ENCODE measurements at regions not wholly inside any gene's neighbourhood (a gene's known extent, or its start where the extent isn't known, plus 50 kb on each side); places are given as distances from the start of the nearest gene placed in this dataset.
"Not testable (repeated sequence)": the region's sequence is repeated elsewhere in the genome, so short reads cannot be mapped to it uniquely, and the experiment has no call there.

- intact Hi-C loops (cut with micrococcal nuclease): no loop called here
Observed at GRCh38 chr16:85505794-85506634, 107.1 kb upstream of the GSE1 start.

- intact Hi-C loops (cut with micrococcal nuclease): no loop called here
Observed at GRCh38 chr16:85506635-85506911, 106.5 kb upstream of the GSE1 start.

GRCh38 chr16:85507342-85507741, 105.8 kb upstream of the GSE1 start:
- intact Hi-C loops (cut with micrococcal nuclease): no loop called here

- intact Hi-C loops (cut with micrococcal nuclease): no loop called here
Observed at GRCh38 chr16:85508388-85508787, 104.7 kb upstream of the GSE1 start.

GRCh38 chr16:85508993-85509392, 104.1 kb upstream of the GSE1 start:
- intact Hi-C loops (cut with micrococcal nuclease): no loop called here

- intact Hi-C loops (cut with micrococcal nuclease): no loop called here
Observed at GRCh38 chr16:85510041-85510659, 103.0 kb upstream of the GSE1 start.

- intact Hi-C loops (cut with micrococcal nuclease): no loop called here
Observed at GRCh38 chr16:85511938-85512807, 100.9 kb upstream of the GSE1 start.

GRCh38 chr16:85512808-85513115, 100.4 kb upstream of the GSE1 start:
- intact Hi-C loops (cut with micrococcal nuclease): no loop called here

GRCh38 chr16:85513180-85513579, 99.9 kb upstream of the GSE1 start:
- intact Hi-C loops (cut with micrococcal nuclease): no loop called here

- intact Hi-C loops (cut with micrococcal nuclease): no loop called here
Observed at GRCh38 chr16:85513649-85514048, 99.5 kb upstream of the GSE1 start.

GRCh38 chr16:85514295-85514597, 98.9 kb upstream of the GSE1 start:
- intact Hi-C loops (cut with micrococcal nuclease): no loop called here

GRCh38 chr16:85514598-85515318, 98.4 kb upstream of the GSE1 start:
- intact Hi-C loops (cut with micrococcal nuclease): no loop called here

- intact Hi-C loops (cut with micrococcal nuclease): no loop called here
Observed at GRCh38 chr16:85515319-85515745, 97.8 kb upstream of the GSE1 start.

- intact Hi-C loops (cut with micrococcal nuclease): no loop called here
Observed at GRCh38 chr16:85515830-85516397, 97.2 kb upstream of the GSE1 start.

GRCh38 chr16:85517154-85517553, 96.0 kb upstream of the GSE1 start:
- intact Hi-C loops (cut with micrococcal nuclease): no loop called here

GRCh38 chr16:85517563-85518179, 95.5 kb upstream of the GSE1 start:
- intact Hi-C loops (cut with micrococcal nuclease): no loop called here

- intact Hi-C loops (cut with micrococcal nuclease): no loop called here
Observed at GRCh38 chr16:85518398-85519049, 94.6 kb upstream of the GSE1 start.

- intact Hi-C loops (cut with micrococcal nuclease): not testable (repeated sequence)
Observed at GRCh38 chr16:85519050-85519440, 94.1 kb upstream of the GSE1 start.

- intact Hi-C loops (cut with micrococcal nuclease): no loop called here
Observed at GRCh38 chr16:85519540-85520231, 93.4 kb upstream of the GSE1 start.

Measured in T-helper 2 cell treated with Interferon-gamma antibody and Interleukin-4, amounts not matched to agents 100 ng/mL and 5 ng/mL, for 36 hours (primary cell).